ENCODE measurements at regions not wholly inside any gene's neighbourhood (a gene's known extent, or its start where the extent isn't known, plus 50 kb on each side); places are given as distances from the start of the nearest gene placed in this dataset.
"Not testable (repeated sequence)": the region's sequence is repeated elsewhere in the genome, so short reads cannot be mapped to it uniquely, and the experiment has no call there.

GRCh38 chr2:53211201-53211774 lies 556.3 kb upstream of the CHAC2 start:
- Histone ChIP-seq H3K36me3 (ENCODE audit: control insufficient read depth in 4 of 4, insufficient read depth in 4 of 4, low read length in 3 of 4) (no peaks in the 10 kb centered on the region), H3K9me3 (ENCODE audit: control extremely low read depth in 1 of 5, control insufficient read depth in 4 of 5, insufficient read depth in 2 of 5, low read depth in 1 of 5, low read length in 4 of 5) (peaks cover 0 to 7% (median 0%) of the 10 kb centered on the region in 5 experiments), H3K27me3 (replicated peaks in 2 of 5; ENCODE audit: control insufficient read depth in 4 of 5, insufficient read depth in 5 of 5, low read length in 4 of 5) (peaks cover 0 to 22% (median 6%) of the 10 kb centered on the region in 5 experiments), H3K4me3 (ENCODE audit: control insufficient read depth in 1 of 7, extremely low read depth in 1 of 7, insufficient read depth in 4 of 7, low read depth in 2 of 7, low read length in 6 of 7) (no peak overlapping the region), H3K27ac (ENCODE audit: insufficient read depth in 1 of 2, low read depth in 1 of 2, low read length in 2 of 2, poor library complexity in 1 of 2, severe bottlenecking in 2 of 2) (no peak overlapping the region), H3K4me1 (ENCODE audit: control extremely low read depth in 1 of 4, control insufficient read depth in 4 of 4, insufficient read depth in 4 of 4, low read length in 3 of 4) (no peaks in the 10 kb centered on the region)
- WGBS (ENCODE audit: insufficient coverage) = 14% methylated on average over 1 of the region's 2 CpGs
- CTCF ChIA-PET = no interaction called here
- POLR2A ChIA-PET = no interaction called here
- no peak for DNase-seq

- H3K4me3 ChIP-seq (ENCODE audit: control insufficient read depth in 1 of 7, extremely low read depth in 1 of 7, insufficient read depth in 4 of 7, low read depth in 2 of 7, low read length in 6 of 7) = no peak overlapping the region
- ChIA-PET CTCF (no interaction called here), POLR2A (no interaction called here)
- H3K27me3 ChIP-seq (replicated peaks in 2 of 5; ENCODE audit: control insufficient read depth in 4 of 5, insufficient read depth in 5 of 5, low read length in 4 of 5) = peaks cover 0 to 23% (median 6%) of the 10 kb centered on the region in 5 experiments
- H3K27ac ChIP-seq (ENCODE audit: insufficient read depth in 1 of 2, low read depth in 1 of 2, low read length in 2 of 2, poor library complexity in 1 of 2, severe bottlenecking in 2 of 2) = no peak overlapping the region
- no peaks in the 10 kb centered on the region for H3K4me1 ChIP-seq (ENCODE audit: control extremely low read depth in 1 of 4, control insufficient read depth in 4 of 4, insufficient read depth in 4 of 4, low read length in 3 of 4)
- peaks cover 0 to 4% (median 0%) of the 10 kb centered on the region in 5 experiments for H3K9me3 ChIP-seq (ENCODE audit: control extremely low read depth in 1 of 5, control insufficient read depth in 4 of 5, insufficient read depth in 2 of 5, low read depth in 1 of 5, low read length in 4 of 5)
- WGBS (ENCODE audit: insufficient coverage) = 0% methylated on average over 2 of the region's 3 CpGs
- H3K36me3 ChIP-seq (ENCODE audit: control insufficient read depth in 4 of 4, insufficient read depth in 4 of 4, low read length in 3 of 4) = no peaks in the 10 kb centered on the region
- peak in 1 of 3 donors; percentile 8 for DNase-seq
These were observed 557.1 kb upstream of the CHAC2 start for GRCh38 chr2:53210538-53210937.

- DNase-seq = no peak
- Histone ChIP-seq H3K4me1 (ENCODE audit: control extremely low read depth in 1 of 4, control insufficient read depth in 4 of 4, insufficient read depth in 4 of 4, low read length in 3 of 4) (no peaks in the 10 kb centered on the region), H3K27ac (ENCODE audit: insufficient read depth in 1 of 2, low read depth in 1 of 2, low read length in 2 of 2, poor library complexity in 1 of 2, severe bottlenecking in 2 of 2) (no peak overlapping the region), H3K9me3 (ENCODE audit: control extremely low read depth in 1 of 5, control insufficient read depth in 4 of 5, insufficient read depth in 2 of 5, low read depth in 1 of 5, low read length in 4 of 5) (peaks cover 0 to under 1% (median 0%) of the 10 kb centered on the region in 5 experiments), H3K36me3 (ENCODE audit: control insufficient read depth in 4 of 4, insufficient read depth in 4 of 4, low read length in 3 of 4) (no peaks in the 10 kb centered on the region), H3K27me3 (replicated peaks in 2 of 5; ENCODE audit: control insufficient read depth in 4 of 5, insufficient read depth in 5 of 5, low read length in 4 of 5) (peaks cover 0 to 27% (median 8%) of the 10 kb centered on the region in 5 experiments), H3K4me3 (ENCODE audit: control insufficient read depth in 1 of 7, extremely low read depth in 1 of 7, insufficient read depth in 4 of 7, low read depth in 2 of 7, low read length in 6 of 7) (no peak overlapping the region)
- CTCF ChIA-PET = no interaction called here
- POLR2A ChIA-PET = no interaction called here
- 83% methylated on average over 2 of the region's 5 CpGs for WGBS (ENCODE audit: insufficient coverage)
These were observed 557.7 kb upstream of the CHAC2 start for GRCh38 chr2:53209679-53210458.

- Histone ChIP-seq H3K27ac (ENCODE audit: insufficient read depth in 1 of 2, low read depth in 1 of 2, low read length in 2 of 2, poor library complexity in 1 of 2, severe bottlenecking in 2 of 2) (no peak overlapping the region), H3K27me3 (replicated peaks in 2 of 5; ENCODE audit: control insufficient read depth in 4 of 5, insufficient read depth in 5 of 5, low read length in 4 of 5) (peaks cover 0 to 33% (median 9%) of the 10 kb centered on the region in 5 experiments), H3K9me3 (ENCODE audit: control extremely low read depth in 1 of 5, control insufficient read depth in 4 of 5, insufficient read depth in 2 of 5, low read depth in 1 of 5, low read length in 4 of 5) (no peaks in the 10 kb centered on the region), H3K4me3 (ENCODE audit: control insufficient read depth in 1 of 7, extremely low read depth in 1 of 7, insufficient read depth in 4 of 7, low read depth in 2 of 7, low read length in 6 of 7) (no peak overlapping the region), H3K4me1 (ENCODE audit: control extremely low read depth in 1 of 4, control insufficient read depth in 4 of 4, insufficient read depth in 4 of 4, low read length in 3 of 4) (no peaks in the 10 kb centered on the region), H3K36me3 (ENCODE audit: control insufficient read depth in 4 of 4, insufficient read depth in 4 of 4, low read length in 3 of 4) (no peaks in the 10 kb centered on the region)
- ChIA-PET POLR2A (no interaction called here), CTCF (no interaction called here)
- no peak for DNase-seq
- 98% methylated on average over 4 of the region's 4 CpGs for WGBS (ENCODE audit: insufficient coverage)
These were observed 558.8 kb upstream of the CHAC2 start for GRCh38 chr2:53208815-53209214.

GRCh38 chr2:53206226-53206625 lies 561.4 kb upstream of the CHAC2 start:
- CTCF ChIA-PET; H3K36me3 ChIP-seq (ENCODE audit: control insufficient read depth in 4 of 4, insufficient read depth in 4 of 4, low read length in 3 of 4); H3K27ac ChIP-seq (ENCODE audit: insufficient read depth in 1 of 2, low read depth in 1 of 2, low read length in 2 of 2, poor library complexity in 1 of 2, severe bottlenecking in 2 of 2); DNase-seq; H3K9me3 ChIP-seq (ENCODE audit: control extremely low read depth in 1 of 5, control insufficient read depth in 4 of 5, insufficient read depth in 2 of 5, low read depth in 1 of 5, low read length in 4 of 5); POLR2A ChIA-PET; H3K4me3 ChIP-seq (ENCODE audit: control insufficient read depth in 1 of 7, extremely low read depth in 1 of 7, insufficient read depth in 4 of 7, low read depth in 2 of 7, low read length in 6 of 7); H3K4me1 ChIP-seq (ENCODE audit: control extremely low read depth in 1 of 4, control insufficient read depth in 4 of 4, insufficient read depth in 4 of 4, low read length in 3 of 4): not testable (repeated sequence)
- H3K27me3 ChIP-seq (replicated peaks in 2 of 5; ENCODE audit: control insufficient read depth in 4 of 5, insufficient read depth in 5 of 5, low read length in 4 of 5) = peaks cover 0 to 40% (median 10%) of the 10 kb centered on the region in 5 experiments
- no CpG with 5 or more reads among the region's 1 CpG for WGBS (ENCODE audit: insufficient coverage)

GRCh38 chr2:53202063-53202462 lies 565.5 kb upstream of the CHAC2 start:
- ChIA-PET CTCF (no interaction called here), POLR2A (no interaction called here)
- peak; percentile 7 to 37 (median 16) for DNase-seq
- Histone ChIP-seq H3K27ac (ENCODE audit: insufficient read depth in 1 of 2, low read depth in 1 of 2, low read length in 2 of 2, poor library complexity in 1 of 2, severe bottlenecking in 2 of 2) (no peak overlapping the region), H3K4me3 (ENCODE audit: control insufficient read depth in 1 of 7, extremely low read depth in 1 of 7, insufficient read depth in 4 of 7, low read depth in 2 of 7, low read length in 6 of 7) (no peak overlapping the region), H3K9me3 (ENCODE audit: control extremely low read depth in 1 of 5, control insufficient read depth in 4 of 5, insufficient read depth in 2 of 5, low read depth in 1 of 5, low read length in 4 of 5) (no peaks in the 10 kb centered on the region), H3K4me1 (ENCODE audit: control extremely low read depth in 1 of 4, control insufficient read depth in 4 of 4, insufficient read depth in 4 of 4, low read length in 3 of 4) (peaks cover 0 to 5% (median 0%) of the 10 kb centered on the region in 4 experiments), H3K36me3 (ENCODE audit: control insufficient read depth in 4 of 4, insufficient read depth in 4 of 4, low read length in 3 of 4) (no peaks in the 10 kb centered on the region), H3K27me3 (replicated peaks in 2 of 5; ENCODE audit: control insufficient read depth in 4 of 5, insufficient read depth in 5 of 5, low read length in 4 of 5) (peaks cover 0 to 50% (median 4%) of the 10 kb centered on the region in 5 experiments)
- WGBS (ENCODE audit: insufficient coverage) = no CpG with 5 or more reads among the region's 3 CpGs

GRCh38 chr2:53200072-53200471 lies 567.5 kb upstream of the CHAC2 start:
- ChIA-PET POLR2A (no interaction called here), CTCF (no interaction called here)
- Histone ChIP-seq H3K27me3 (replicated peaks in 2 of 5; ENCODE audit: control insufficient read depth in 4 of 5, insufficient read depth in 5 of 5, low read length in 4 of 5) (peaks cover 0 to 43% (median 4%) of the 10 kb centered on the region in 5 experiments), H3K4me1 (ENCODE audit: control extremely low read depth in 1 of 4, control insufficient read depth in 4 of 4, insufficient read depth in 4 of 4, low read length in 3 of 4) (peaks cover 0 to 5% (median 0%) of the 10 kb centered on the region in 4 experiments), H3K27ac (ENCODE audit: insufficient read depth in 1 of 2, low read depth in 1 of 2, low read length in 2 of 2, poor library complexity in 1 of 2, severe bottlenecking in 2 of 2) (no peak overlapping the region), H3K9me3 (ENCODE audit: control extremely low read depth in 1 of 5, control insufficient read depth in 4 of 5, insufficient read depth in 2 of 5, low read depth in 1 of 5, low read length in 4 of 5) (no peaks in the 10 kb centered on the region), H3K36me3 (ENCODE audit: control insufficient read depth in 4 of 4, insufficient read depth in 4 of 4, low read length in 3 of 4) (no peaks in the 10 kb centered on the region), H3K4me3 (ENCODE audit: control insufficient read depth in 1 of 7, extremely low read depth in 1 of 7, insufficient read depth in 4 of 7, low read depth in 2 of 7, low read length in 6 of 7) (no peak overlapping the region)
- 94% methylated on average over 2 of the region's 3 CpGs for whole genome bisulfite sequencing (ENCODE audit: insufficient coverage)
- no peak for DNase-seq

Measured in common myeloid progenitor, CD34-positive (primary cell).